ENCODE measurements at regions not wholly inside any gene's neighbourhood (a gene's known extent, or its start where the extent isn't known, plus 50 kb on each side); places are given as distances from the start of the nearest gene placed in this dataset.
"Not testable (repeated sequence)": the region's sequence is repeated elsewhere in the genome, so short reads cannot be mapped to it uniquely, and the experiment has no call there.

GRCh38 chr13:50636007-50636704, 207.3 kb downstream of the DLEU7 start:
- DNase-seq (ENCODE audit: low read depth in 2 of 2), result no peak

DNA sequence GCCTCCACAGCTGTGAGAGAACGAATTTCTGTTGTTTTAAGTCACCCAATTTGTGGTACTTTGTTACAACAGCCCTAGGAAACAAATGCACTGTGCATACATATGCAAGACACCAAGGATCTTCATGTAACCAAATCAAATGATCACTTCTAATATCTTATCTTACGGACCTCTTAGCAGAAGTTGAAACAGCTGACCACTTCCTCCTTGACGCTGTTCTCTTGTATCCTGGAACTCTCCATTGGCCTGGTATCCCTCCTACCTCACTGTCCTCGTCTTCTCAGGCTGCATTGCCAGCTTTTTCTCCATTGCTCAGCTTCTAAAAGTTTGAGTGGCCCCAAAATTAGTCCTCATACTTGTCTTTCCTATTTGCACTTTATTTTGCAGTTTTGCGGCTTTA, 200.4 kb downstream of the DLEU7 start:
- no peak for DNase-seq (ENCODE audit: low read depth in 2 of 2)

GRCh38 chr13:50644081-50644871, 199.2 kb downstream of the DLEU7 start:
- no peak for DNase-seq (ENCODE audit: low read depth in 2 of 2)

DNA sequence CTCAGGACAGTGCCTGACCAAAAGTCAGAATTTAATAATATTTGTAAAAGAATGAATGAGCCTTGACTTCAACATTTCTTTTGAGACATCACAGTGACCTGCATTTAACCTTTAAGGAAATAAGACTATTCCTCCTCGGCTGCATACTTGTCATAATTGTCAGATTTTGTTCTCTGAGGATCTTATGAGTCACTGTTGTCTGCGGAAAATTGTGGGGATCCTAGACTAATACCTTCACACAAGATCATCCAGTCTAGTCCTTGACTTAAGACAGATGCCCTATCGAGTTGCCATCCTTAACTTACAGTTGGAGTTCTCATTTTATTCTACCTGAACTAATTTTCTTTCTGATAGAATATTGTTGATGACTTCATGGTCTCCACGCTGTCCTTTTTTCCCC, 198.4 kb downstream of the DLEU7 start:
- no peak for DNase-seq (ENCODE audit: low read depth in 2 of 2)

DNA sequence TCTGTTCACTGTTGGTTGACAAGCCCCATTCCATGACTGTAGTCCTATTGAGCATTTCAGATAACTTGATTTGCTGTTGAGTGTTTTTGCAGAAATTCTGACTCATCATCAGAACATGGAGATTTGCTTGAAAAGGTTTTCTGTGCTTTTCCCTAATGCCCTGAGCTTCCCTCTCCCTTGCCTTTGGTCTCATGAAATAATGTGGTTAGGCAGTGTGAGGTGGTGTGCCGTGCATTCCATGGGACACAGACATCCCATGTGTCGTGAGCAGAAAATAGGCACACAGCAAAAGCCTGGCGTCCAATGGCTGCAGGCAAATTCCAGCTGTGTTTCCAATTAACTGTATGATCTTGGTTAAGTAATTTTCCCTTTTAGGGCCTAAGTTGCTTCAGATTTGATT, 197.4 kb downstream of the DLEU7 start:
- no peak for DNase-seq (ENCODE audit: low read depth in 2 of 2)

- DNase-seq (ENCODE audit: low read depth in 2 of 2), result no peak
These were observed 194.3 kb downstream of the DLEU7 start for GRCh38 chr13:50649211-50649610.

GRCh38 chr13:50650592-50651504, 192.6 kb downstream of the DLEU7 start:
- no peak for DNase-seq (ENCODE audit: low read depth in 2 of 2)

DNA sequence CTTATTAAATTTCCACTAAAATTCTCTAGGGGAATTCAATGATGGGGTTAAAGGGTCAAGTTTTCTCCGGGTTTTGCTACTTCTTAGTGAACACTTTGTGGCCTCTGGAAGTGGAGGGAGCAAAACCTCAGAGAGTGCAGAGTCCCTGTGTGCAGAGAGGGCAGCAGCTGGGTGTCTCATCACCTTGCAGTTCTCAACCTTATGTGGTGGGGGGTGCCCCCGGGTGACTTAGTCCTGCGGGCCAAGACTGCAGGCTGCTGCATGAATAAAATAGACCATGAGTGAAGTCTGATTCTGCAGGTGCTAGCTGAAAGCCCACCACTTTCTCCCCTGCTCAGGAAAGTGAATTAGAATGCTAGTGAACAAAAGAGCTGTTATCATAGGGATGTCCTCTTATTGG, 191.6 kb downstream of the DLEU7 start:
- DNase-seq (ENCODE audit: low read depth in 2 of 2), result no peak

DNA sequence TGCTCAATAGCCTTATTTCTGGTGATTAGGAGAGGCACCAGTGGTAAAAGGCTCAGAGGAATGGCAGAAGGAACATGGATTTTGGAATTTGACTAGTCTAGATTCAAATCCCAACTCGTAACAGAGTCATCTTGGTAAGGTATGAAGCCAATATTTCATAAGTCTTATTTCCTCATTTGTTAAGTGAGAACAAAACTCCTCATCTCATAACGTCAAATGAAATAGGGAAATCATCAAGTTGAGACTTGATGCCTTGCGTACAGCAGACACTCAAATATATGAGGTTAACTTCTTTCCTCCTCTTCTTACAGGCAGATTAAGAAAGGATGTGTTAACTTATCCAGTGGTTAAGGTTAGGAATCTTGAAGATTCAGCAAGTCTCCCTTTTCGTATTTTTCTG, 189.2 kb downstream of the DLEU7 start:
- DNase-seq (ENCODE audit: low read depth in 2 of 2), result no peak

DNA sequence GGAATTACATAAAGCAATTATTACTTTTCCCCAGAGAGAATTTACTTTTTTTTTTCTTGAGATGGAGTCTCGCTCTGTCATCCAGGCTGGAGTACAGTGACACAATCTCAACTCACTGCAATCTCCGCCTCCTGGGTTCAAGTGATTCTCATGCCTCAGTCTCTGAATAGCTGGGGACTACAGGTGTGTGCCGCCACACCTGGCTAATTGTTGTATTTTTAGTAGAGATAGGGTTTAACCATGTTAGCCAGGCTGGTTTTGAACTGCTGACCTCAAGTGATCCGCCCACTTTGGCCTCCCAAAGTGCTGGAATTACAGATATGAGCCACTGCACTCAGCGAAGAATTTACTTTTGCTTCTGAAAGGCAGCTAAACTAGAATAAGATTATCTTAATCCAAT, 181.6 kb downstream of the DLEU7 start:
- DNase-seq (ENCODE audit: low read depth in 2 of 2), result not testable (repeated sequence)

DNA sequence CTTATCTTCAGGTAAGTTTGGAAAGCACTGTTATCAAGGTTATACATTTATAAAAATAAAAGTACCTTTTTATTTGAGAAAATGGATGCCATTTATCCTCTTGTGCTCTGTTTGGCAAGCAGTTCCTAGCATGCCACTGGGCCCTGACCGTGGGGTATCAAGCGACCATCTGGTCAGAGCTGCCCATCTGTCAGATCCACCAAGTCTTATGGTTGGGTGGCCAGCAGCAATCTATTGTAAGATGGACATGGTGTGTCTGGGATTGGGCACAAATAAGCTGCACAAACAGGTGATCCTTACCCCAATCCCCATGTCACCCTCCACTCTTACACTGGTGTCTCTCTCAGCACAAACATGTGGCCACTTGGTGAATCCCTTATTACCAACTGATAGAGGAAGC, 178.5 kb downstream of the DLEU7 start:
- DNase-seq (ENCODE audit: low read depth in 2 of 2), result no peak

GRCh38 chr13:50668049-50668448, 175.4 kb downstream of the DLEU7 start:
- DNase-seq (ENCODE audit: low read depth in 2 of 2), result no peak

- no peak for DNase-seq (ENCODE audit: low read depth in 2 of 2)
These were observed 174.7 kb downstream of the DLEU7 start for GRCh38 chr13:50668691-50669271.

- no peak for DNase-seq (ENCODE audit: low read depth in 2 of 2)
These were observed 173.2 kb downstream of the DLEU7 start for GRCh38 chr13:50670272-50670671.

DNA sequence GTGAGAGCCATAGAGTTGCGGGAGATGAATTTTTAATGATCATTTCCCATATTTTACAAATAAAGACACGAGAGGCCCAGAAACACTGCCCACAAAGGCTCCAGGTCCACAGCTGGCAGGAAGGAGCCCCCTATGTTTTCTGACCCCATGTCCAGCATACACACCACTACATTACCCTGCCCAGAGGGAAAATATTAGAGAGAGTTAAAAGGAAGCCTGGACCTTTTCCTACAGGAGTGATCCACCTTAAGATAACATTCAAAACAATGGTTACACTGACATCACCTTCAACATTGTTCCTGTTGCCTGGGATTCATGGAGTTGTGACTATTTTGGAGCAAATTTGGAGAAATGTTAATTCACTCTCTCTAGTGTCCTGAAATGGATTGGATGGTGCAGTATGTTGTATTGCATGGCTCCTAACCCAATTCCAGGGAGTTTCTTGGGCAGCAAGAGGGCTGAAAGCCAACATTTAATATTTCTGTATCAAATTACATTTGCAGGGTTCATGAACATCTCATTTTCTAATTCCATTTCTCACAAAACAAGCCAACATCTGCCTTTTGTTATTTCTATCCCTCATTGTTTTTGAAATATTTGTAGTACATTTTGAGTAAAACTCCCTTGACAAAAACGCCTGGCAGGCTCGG, 172.5 kb downstream of the DLEU7 start:
- DNase-seq (ENCODE audit: low read depth in 2 of 2), result no peak

DNA sequence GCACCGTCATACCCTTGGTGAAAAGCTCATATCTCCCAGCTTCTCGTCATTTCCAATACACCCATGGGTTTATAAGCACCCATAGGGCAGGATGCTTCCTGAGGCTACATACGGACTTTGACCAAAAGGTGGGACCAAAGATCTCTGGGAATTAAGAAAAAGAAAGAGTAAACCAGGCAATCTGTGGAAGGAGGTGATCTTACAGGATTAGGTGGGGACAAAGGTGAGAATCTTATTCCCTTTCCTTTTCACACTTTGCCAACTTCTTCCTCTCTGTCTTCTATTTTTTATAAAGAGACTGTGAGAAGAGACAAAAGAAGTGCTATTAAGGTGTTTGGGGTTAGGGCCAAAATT, 172.0 kb downstream of the DLEU7 start:
- DNase-seq (ENCODE audit: low read depth in 2 of 2), result no peak

GRCh38 chr13:50672025-50672424, 171.5 kb downstream of the DLEU7 start:
- no peak for DNase-seq (ENCODE audit: low read depth in 2 of 2)

GRCh38 chr13:50675651-50676050, 167.8 kb downstream of the DLEU7 start:
- DNase-seq (ENCODE audit: low read depth in 2 of 2), result no peak

- DNase-seq (ENCODE audit: low read depth in 2 of 2), result no peak
These were observed 166.9 kb downstream of the DLEU7 start for GRCh38 chr13:50676602-50677001.

- no peak for DNase-seq (ENCODE audit: low read depth in 2 of 2)
These were observed 166.2 kb downstream of the DLEU7 start for GRCh38 chr13:50677258-50677657.

DNA sequence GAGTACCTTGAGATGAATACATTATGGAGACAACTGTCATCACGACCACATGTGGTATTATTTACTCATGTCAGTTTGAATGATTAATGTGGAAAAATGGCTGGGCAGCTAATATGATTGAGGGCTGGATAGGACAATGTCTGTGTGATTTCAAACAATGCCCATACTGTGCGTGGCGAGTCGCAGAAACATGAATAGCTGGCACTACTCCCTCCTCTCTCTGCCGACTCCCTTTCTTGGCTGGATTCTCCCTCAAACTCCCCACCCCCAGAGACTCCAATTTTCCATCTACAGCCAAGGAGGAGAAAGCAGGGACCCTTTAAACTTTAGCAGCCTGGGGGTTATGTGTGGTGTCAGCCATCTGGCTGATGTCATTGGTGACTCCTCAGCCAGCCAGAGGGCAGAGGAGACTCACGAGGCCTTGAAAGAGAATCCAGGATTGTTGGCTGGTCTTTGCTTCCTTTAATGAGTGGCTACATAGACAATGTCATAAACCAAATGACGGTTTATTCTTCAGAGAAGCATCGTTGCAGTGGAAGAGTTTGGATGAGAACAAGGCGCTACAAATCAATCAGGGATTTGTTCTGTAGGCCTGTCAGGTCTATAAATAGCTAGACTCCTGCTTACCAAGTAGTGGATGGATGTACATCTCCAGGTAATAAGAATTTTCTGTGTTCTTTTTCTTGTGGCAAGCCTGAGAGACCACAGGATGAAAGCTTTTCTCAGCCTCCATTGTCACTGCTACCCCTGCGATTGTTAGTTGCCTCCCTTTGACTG, 165.6 kb downstream of the DLEU7 start:
- no peak for DNase-seq (ENCODE audit: low read depth in 2 of 2)

Measured in stimulated activated CD8-positive, alpha-beta memory T cell treated with anti-CD3 and anti-CD28 coated beads, Interleukin-15, amount 100 ng/mL, for 48 hours (primary cell).